HG03045 (cell line): ENCODE measurements at regions not wholly inside any gene's neighbourhood (a gene's known extent, or its start where the extent isn't known, plus 50 kb on each side); places are given as distances from the start of the nearest gene placed in this dataset.
"Not testable (repeated sequence)": the region's sequence is repeated elsewhere in the genome, so short reads cannot be mapped to it uniquely, and the experiment has no call there.

Experiments used
- ATAC-seq: cut with Tn5 transposase; IDR thresholded peaks from one replicate; pipeline ENCODE4 v1.9.1; 2021; ENCODE audit warnings: mild to moderate bottlenecking, moderate library complexity; ENCODE audit not compliant: unreplicated experiment

GRCh38 chr5:123709422-123709821 is 197.4 kb downstream of the CSNK1G3 start:
- no peak for ATAC-seq

- no peak for ATAC-seq
Observed at GRCh38 chr5:123708074-123708806, 196.3 kb downstream of the CSNK1G3 start.

- ATAC-seq = no peak
Observed at GRCh38 chr5:123706531-123706930, 194.6 kb downstream of the CSNK1G3 start.

- no peak for ATAC-seq
Observed at GRCh38 chr5:123705741-123706140, 193.8 kb downstream of the CSNK1G3 start.

DNA sequence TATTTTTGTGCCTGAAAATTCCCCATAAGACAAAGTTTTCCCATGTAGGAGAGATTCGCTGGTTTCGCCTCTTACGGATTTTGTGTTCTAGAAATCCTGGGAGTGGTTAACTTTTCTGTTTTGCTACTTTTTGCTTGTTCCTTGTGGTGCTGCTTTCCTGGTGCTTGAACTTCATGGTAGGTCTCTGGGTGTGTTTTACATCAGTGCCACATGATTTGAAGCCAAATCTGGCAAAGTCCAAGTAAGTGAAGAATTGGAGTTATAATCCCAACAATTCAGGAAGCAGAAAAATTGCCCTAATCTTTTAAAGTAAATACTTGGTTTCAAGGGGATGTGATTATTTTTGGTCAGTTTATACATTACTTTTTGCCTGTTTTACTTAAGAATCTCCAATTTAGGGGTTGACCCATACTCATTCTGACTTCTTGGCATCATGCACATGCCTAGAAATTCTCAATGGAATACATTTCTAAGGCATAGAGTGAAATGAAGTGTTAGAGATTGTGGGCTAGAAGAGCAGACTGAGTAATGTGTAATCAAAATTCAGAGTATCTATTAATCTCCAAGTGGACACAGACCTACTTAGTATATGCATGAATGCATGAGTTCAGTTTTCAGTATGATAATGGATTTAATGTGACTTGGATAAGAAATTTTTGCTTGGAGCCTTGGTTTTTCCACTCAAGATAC is 189.7 kb downstream of the CSNK1G3 start:
- no peak for ATAC-seq

DNA sequence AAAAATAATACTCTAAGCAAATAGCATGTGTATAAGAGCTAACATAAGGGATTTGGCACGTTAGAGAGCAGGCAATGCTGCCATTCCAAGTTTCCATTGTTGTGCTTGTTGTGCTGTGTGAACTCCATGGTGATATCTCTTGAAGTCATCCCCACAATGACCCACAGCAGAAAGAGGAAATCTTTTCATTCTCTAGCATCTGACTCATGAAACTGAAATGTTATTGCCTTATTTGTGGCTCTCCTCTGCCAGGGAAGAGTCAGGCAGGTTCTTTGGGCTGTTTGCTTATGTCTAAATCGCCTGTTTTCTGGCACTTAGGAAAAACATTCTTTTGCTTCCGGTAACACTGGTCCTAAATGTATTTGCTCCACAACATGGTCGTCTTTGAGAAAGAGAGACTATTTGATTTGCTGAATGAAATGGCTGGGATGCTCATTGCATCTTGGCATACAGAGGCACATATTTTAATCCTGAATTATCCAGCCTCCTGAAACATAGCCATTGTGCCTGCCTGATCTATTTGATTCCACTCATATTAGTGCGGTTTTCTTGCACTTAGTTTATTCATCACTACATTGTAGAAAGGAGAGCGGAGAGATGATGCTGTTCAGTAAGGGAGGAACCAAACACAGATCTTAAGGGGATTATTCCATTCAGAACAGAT is 188.8 kb downstream of the CSNK1G3 start:
- ATAC-seq = no peak

GRCh38 chr5:123699571-123699970 is 187.6 kb downstream of the CSNK1G3 start:
- no peak for ATAC-seq

DNA sequence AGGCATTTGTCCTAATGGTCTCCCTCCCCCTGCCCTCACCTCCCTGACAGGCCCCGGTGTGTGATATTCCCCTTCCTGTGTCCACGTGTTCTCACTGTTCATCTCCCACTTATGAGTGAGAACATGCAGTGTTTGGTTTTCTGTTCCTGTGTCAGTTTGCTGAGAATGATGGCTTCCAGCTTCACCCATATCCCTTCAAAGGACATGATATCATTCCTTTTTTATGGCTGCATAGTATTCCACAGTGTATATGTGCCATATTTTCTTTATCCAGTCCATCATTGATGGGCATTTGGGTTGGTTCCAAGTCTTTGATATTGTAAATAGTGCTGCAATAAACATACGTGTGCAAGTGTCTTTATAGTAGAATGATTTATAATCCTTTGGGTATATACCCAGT is 187.0 kb downstream of the CSNK1G3 start:
- not testable (repeated sequence) for ATAC-seq

DNA sequence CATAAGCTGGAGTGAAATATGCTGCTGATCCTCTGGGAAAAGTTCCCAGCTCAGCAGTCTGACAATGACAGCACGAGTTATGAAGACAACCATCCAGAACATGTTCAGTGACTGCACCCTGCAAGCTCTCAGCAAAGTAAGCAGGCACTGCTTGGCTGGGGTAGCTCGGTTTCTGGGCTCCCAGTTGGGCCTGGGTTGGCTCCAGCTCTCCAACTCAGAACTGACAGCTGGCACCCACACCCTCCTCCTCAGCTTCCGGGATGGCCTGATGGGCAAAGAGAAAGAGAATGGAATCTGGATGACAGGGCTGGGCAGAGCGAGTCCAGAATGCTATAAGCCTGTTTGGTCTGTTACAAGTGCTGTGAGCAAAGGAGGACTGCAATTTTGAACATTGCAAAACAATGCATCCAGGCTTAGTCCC is 185.0 kb downstream of the CSNK1G3 start:
- ATAC-seq = no peak

- no peak for ATAC-seq
Observed at GRCh38 chr5:123690821-123691220, 178.8 kb downstream of the CSNK1G3 start.

GRCh38 chr5:123681061-123681460 is 169.1 kb downstream of the CSNK1G3 start:
- ATAC-seq = no peak

DNA sequence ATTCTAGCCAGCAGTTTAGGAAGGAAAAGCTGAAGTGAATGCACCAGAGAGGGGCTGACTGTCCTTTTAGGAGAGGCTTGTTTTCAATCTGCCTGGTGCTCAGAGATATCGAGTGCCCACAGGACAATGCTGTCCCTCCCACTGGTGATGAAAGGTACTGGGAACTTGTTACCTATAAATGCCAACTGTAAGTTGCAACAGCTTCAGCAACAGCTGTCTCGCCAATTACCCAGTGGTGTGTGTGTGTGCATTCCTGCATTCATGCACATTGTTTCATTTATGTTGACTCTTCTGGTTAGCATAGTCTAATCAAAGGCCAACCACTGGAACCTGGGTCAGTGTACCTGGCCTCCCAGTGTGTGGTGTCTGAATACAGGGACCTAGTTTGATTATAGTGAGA is 161.1 kb downstream of the CSNK1G3 start:
- no peak for ATAC-seq

- ATAC-seq = no peak
Observed at GRCh38 chr5:123671711-123672456, 159.9 kb downstream of the CSNK1G3 start.

DNA sequence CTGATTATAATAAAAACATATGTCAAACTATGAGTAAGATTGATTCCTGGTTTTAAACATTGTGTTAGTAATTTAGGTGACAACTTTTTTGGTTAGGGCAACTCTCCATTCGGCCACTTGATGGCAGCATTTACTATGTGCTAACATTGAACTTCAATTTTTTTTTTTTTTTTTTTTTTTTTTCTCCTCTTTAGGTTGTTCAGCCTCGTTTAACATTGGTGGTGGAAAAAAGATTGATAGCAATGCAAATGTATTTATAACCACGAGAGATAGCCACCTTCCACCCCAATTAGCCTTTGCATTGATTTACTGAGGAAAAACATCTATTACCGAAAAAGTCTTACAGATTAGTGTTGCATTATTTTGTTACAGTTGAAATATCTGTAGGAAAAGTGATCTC is 159.1 kb downstream of the CSNK1G3 start:
- ATAC-seq = no peak
